ENCODE measurements at regions not wholly inside any gene's neighbourhood (a gene's known extent, or its start where the extent isn't known, plus 50 kb on each side); places are given as distances from the start of the nearest gene placed in this dataset.

DNA sequence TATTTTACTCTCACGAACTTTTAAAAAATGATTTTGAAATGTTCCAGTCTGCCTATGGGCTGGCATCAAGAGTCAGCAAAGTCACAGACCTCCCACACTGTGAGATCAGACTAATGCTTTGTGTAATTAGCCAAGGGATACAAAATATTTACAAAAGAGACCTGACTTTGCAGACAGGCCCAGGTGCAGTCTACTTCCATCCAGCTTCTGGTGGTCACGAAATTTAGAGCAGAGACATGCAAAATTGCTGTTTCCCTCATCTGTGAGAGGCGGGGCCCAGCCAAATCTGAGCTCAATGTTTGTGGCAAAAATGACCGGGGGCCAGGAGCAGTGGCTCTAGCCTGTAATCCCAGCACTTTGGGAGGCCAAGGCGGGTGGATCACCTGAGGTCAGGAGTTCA lies 82.5 kb upstream of the PITRM1 start:
- TF ChIP-seq POLR2A (IDR thresholded peaks at IDR 0.05) (no peak), POLR2AphosphoS5 (IDR thresholded peaks at IDR 0.05) (no peak), EP300 (IDR thresholded peaks at IDR 0.05) (no peak)
- TF ChIP-seq, protein P1, sequence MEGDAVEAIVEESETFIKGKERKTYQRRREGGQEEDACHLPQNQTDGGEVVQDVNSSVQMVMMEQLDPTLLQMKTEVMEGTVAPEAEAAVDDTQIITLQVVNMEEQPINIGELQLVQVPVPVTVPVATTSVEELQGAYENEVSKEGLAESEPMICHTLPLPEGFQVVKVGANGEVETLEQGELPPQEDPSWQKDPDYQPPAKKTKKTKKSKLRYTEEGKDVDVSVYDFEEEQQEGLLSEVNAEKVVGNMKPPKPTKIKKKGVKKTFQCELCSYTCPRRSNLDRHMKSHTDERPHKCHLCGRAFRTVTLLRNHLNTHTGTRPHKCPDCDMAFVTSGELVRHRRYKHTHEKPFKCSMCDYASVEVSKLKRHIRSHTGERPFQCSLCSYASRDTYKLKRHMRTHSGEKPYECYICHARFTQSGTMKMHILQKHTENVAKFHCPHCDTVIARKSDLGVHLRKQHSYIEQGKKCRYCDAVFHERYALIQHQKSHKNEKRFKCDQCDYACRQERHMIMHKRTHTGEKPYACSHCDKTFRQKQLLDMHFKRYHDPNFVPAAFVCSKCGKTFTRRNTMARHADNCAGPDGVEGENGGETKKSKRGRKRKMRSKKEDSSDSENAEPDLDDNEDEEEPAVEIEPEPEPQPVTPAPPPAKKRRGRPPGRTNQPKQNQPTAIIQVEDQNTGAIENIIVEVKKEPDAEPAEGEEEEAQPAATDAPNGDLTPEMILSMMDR (IDR thresholded peaks at IDR 0.05): no peak

Measured in suprapubic skin (tissue), 4 donors.